ENCODE measurements at regions not wholly inside any gene's neighbourhood (a gene's known extent, or its start where the extent isn't known, plus 50 kb on each side); places are given as distances from the start of the nearest gene placed in this dataset.

DNA sequence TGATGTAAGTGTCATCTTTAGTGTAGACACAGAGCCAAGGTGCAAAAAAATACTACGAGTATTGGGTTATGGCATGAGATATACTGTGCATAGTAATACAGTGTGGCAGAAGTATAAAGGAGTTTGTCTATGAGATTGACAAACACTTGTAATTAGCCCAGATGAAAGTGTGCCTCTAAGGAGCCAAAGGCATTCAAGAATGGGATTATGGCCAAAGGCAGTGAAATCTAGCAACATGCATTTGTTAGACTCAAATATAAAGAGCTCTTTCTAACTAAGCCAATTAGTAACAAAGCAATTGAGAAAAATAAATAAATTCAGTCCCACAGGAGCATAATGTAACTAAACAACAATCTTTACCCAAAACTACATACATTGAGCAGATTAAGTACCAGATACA lies 1761.8 kb downstream of the SUCLG1 start:
- no peak for DNase-seq (ENCODE audit: low spot score)

DNA sequence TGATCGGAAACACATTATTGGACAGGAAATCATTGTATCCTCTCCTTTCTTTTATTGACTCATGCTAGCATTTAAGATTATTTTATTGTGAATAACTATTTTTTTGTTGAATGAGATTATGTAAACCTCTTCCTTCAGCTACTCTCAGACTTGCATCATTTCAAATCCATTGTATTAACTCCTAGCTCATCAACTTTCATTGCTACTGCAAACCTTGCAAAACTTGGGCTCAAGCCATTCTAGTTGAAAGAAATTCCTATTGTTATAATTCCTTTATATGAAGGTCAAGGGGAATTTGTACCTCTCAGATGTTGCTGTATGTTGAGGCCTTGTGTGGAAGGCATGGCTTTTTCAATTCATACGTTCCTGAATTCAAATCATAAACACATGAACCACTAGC lies 1764.6 kb downstream of the SUCLG1 start:
- DNase-seq (ENCODE audit: low spot score), result no peak

DNA sequence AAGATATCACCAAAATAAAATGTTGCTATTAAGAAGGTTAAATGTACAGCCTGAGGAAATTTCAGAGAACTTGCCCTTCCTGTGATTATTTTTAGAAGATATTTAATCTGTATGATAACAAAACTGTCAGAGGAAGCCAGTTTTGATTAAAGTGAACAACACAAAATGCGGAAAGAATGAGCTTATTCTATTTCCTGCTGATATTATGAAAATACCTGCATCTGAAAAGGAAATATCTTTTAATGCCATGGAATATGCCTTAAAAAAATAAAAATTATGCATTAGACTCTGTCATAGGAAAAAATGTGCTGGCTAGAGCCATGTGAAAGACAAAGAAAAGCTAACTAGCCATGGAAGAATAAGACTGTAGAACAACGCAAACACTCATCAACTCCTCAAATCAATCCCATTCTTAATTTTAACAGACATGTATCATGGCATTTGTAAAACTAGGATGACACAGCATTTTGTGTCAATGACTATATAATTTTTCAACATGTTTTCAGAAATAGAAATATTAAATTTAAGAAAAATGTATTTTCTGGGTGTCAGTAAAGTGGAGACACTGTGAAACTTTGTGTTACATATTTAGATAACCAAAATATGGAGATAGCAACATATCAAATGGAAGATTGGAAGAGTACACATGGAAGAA lies 1768.2 kb downstream of the SUCLG1 start:
- DNase-seq (ENCODE audit: low spot score), result no peak

DNA sequence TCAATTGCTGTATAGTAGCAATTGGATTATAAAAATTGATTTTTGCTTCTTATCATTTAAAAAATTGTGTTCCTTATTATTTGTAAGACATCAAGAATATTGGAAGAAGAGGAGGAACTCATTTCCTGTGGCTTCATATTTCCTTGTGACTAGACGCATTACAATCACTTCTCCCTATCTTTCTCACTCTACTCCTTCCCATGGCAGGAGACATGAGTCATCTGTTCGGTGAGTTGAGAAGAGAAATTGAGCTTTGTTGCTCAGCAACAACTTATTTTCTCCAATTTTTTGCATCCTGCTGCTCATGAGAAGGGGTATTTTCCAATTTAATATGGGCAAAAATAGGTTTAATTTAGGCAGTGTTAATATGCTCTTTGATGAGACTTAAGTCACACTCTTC lies 1783.9 kb downstream of the SUCLG1 start:
- DNase-seq (ENCODE audit: low spot score), result no peak

DNA sequence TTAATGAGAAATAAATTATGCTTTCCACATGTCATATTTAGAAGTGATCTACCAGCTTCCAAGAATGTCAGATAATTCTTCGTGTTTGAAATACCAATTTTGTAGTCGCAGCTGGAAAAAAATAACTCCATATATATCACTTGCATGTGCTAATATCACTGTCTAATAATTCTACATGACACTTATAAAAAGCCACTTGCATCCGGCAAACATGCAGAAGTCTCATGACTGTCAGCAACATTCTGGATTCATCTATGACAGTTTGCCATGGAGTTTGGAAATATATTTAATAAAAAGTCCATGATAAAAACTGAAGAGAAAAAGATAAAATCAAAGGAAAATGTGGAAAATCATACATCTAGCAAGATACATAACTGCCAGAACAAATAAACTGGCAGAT lies 1784.4 kb downstream of the SUCLG1 start:
- DNase-seq (ENCODE audit: low spot score), result no peak

DNA sequence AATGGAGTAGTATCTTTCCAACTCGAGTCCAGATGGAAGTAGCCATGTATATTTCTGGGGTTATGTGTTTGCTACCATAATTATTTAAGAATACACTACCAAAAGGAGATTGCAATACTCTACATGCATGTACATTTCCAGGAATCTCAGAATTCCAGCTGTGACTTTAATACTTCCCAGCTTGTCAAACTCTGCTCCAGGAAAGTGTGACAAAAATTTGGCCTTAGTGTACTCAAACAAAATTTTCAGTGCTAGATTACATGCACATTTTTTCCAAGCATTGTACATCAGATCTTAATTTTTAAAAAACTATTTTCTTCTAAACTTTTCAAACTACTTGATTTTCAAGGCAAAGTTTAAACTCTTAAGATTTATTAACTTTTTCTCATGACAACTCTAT lies 1791.6 kb downstream of the SUCLG1 start:
- DNase-seq (ENCODE audit: low spot score), result no peak

DNA sequence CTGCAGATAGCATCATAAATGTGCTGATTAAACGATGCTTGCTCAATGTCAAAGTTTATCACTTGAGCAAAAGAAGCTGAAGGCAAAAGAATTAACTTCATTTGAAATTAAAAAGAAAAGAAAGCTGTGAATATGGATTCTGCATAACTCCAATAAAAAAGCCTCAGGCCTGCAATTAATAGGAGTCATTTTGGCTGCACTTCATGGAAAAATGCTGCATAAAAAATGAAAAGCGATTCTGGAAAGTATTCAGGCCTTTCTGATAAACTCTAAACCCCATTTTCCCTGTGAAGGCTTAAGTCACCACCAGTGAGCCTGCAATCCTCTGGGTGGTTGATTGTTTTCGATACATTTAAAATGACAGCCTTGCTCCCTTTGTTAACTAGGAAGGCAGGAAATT lies 1793.4 kb downstream of the SUCLG1 start:
- peak; percentile 65 for DNase-seq (ENCODE audit: low spot score)

DNA sequence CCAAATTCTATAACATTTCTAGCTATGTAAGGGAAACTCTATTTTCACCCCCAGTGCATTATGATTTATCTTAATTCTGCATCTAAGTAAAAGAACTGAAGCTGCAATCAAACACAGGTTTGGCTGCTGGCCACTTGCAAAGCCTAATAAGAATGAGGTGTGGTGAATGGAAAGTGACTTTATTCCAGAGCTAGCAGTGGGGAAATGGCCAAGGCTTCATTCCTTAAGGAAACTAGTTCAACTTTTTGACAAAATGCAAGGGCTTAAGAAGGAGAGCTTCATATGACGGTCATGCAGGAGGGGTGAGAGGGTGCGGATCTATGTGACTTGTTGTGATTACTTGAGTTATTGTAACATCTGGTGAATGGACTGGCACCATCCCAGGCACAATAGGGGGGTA lies 1802.0 kb downstream of the SUCLG1 start:
- DNase-seq (ENCODE audit: low spot score), result peak; percentile 76

DNA sequence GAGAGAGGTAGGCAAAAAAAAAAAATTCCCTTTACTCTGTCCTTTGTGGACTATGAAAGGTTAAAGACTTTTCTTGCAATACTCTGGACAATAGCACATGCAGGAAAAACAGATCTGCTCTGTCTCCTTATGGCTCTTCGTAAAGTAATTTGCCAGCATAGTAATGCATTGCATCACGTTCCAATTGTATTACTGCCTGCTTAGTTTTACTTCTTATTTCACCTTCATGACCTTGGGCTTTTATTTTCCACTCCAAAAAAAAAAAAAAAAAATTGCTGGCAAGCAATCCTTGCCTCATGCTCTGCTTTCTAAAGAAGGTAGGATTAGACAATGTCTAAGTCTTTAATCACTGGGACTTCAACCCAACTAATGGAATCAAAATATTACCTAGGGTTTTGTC lies 1802.7 kb downstream of the SUCLG1 start:
- peak; percentile 53 for DNase-seq (ENCODE audit: low spot score)

DNA sequence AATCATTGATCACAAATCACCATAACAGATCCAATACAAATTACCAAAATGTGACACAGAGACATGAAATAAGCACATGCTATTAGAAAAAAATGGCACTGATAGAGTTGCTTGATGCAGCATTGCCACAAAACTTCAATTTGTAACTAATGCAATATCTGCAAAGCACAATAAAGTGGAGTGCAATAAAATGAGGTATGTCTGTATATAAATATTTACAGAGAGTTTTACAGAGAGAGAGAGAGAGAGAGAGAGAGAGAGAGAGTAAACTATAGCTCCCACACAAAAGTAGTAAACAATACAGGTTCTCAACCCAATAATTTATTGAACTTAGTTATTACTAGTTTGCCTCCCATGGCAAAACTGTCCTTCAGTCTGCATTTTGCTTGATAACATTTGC lies 1807.0 kb downstream of the SUCLG1 start:
- DNase-seq (ENCODE audit: low spot score), result no peak

DNA sequence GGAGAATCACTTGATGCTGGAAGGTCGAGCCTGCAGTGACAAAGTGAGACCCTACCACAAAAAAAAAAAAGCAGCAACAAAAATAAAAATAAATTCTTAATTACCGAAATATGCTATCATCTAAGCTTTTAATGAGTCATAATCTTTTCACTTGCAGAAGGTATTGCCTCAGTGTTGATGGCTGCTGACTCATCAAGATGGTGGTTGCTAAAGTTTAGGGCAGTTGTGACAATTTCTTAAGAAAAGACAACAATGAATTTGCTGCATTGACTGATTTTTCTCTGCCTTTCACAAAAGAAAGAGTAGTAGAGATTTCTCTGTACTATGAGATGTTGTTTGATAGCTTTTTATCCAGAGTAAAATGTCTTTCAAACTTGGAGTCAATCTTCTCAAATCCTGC lies 1809.0 kb downstream of the SUCLG1 start:
- no peak for DNase-seq (ENCODE audit: low spot score)

DNA sequence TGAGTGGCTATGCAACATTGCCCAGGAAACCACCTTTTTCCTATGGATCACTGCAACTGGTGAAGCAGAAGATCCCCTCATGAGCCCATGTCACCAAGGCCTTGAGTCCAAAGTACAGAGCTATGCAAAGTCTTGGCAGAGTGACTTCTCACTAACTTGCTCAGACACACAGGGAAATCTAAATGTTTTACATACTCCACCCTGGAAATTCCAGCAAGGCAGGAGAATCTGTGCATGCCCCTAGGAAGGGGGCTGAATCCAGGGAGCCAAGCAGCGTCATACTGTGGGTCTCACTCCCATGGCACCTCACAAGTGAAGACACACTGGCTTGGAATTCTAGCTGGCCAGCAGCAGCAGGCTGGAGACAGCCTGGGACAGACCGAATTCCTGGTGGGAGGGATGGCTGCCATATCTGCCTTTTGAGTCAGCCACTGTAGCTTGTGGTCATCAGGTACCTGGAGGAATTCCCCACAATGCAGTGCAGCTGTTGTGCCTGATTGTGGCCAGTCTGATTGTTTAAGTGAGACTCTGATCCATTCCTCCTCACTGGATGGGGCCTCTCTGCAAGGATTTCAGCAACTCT lies 1817.4 kb downstream of the SUCLG1 start:
- no peak for DNase-seq (ENCODE audit: low spot score)

DNA sequence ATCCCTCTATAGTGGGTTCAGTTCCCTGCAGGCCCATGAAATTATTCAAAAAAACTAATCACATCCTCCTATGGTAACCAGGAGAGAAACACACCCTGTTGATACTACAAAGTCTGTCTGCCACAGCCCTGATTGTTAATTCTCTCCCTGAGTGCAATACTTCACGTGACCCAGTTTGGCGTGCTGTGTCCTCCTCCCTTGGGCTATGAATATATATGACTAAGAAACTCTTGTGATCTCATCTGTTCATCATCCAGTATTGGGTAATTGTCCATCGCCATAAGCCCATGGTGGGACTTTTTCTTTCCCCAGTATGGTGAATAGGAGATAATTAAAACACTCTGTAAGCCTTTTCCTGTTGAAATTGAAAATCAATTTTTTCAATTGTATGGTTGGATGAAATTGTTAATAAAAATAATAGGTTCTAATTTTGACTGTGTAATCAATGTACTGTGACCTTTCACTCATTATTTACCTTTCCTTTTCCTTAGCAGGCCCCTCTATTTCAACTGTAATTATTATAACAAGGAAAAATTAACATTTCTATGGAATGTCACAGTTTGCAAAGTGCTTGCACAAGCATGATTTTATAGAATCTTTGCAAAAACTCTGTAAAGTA lies 1822.6 kb downstream of the SUCLG1 start:
- DNase-seq (ENCODE audit: low spot score), result no peak

DNA sequence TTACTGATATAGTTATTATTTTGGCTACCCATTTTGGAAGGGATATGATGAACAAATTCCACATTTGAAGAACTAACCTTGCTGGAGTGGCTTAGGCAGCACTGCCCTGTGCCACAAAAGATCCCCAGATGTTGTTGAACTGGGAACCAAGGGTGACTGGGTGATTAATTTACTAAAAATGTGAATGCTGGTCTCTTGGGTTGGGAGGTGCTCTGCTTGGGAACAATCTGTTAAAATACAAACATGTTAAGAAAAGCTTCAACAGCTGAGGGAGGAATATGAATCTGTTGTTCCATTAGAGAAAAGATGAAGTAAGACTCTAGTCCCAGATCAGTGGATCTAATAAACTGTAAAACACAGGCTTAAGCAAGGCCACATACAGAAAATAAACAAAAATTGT lies 1860.1 kb downstream of the SUCLG1 start:
- DNase-seq (ENCODE audit: low spot score), result no peak

DNA sequence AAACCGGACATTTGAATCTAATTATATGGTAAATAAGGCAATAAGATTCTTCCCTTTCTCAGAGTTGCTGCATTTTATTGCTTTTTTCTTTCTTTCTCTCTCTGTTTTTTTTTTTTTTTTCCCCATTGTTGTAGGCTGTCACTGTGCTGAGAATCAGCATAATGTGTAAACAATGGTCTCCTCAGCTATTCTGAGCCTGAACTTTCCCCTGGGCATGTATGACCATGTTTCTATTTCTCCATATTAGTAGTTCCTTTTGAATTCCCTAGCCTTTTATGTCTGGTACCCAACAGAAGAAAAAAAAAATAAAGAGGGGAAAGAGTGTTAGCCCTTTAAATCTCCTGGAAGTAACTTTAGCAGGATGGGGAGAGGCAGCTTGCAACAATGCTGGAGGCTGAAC lies 1862.5 kb downstream of the SUCLG1 start:
- DNase-seq (ENCODE audit: low spot score), result no peak

DNA sequence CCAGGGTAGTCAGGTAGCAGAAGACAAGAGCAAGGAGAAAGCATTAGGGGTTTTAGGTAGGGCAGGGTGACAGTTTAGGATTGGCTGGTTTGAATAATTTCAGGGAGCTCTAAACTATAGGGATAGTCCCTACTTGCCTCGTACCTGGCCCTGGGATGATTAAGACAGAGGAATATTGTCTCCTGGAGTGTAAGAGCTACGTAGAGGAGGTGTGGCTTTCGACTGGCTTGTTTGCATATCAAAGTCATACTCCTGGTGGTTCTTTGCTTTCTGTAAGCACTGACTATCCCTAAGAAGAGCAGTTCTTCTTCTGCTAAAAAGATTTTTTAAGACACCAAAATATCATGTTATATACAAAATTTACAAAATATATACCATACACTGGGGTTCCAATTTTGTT lies 1867.4 kb downstream of the SUCLG1 start:
- DNase-seq (ENCODE audit: low spot score), result no peak

DNA sequence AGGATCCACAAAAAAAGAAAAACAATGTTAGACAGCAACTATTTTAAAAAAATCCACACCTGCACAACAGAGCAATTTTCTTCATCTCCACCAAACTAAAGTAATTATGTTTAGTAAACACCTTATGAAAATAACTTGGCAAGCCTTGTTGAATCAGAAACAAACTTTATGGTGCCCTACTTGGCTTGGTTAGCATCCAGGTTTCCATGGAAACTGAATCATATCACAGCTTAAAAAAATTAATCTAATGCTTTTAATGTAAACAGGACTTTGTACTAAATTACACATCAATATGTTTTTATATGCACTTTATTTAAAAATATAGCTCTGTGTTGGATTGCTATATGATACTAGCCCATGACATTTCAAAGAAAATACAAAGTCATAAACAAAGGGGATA lies 1882.4 kb downstream of the SUCLG1 start:
- DNase-seq (ENCODE audit: low spot score), result no peak

DNA sequence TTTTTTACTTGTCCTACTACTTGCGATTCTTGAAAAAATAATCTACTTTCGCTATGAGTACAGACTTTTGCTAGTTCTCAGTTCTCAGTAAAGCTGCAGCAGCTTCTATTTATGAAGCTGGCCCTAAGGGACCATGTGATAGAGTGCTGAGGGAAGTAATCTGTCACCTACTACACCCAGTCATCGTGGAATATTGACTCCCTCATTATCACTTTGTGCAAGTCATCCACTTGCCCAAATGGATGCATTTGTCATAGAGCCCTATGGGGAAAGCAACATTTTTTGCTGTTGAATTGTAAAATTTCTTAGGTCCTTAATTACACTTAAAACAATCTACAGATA lies 1919.8 kb downstream of the SUCLG1 start:
- DNase-seq (ENCODE audit: low spot score), result no peak

DNA sequence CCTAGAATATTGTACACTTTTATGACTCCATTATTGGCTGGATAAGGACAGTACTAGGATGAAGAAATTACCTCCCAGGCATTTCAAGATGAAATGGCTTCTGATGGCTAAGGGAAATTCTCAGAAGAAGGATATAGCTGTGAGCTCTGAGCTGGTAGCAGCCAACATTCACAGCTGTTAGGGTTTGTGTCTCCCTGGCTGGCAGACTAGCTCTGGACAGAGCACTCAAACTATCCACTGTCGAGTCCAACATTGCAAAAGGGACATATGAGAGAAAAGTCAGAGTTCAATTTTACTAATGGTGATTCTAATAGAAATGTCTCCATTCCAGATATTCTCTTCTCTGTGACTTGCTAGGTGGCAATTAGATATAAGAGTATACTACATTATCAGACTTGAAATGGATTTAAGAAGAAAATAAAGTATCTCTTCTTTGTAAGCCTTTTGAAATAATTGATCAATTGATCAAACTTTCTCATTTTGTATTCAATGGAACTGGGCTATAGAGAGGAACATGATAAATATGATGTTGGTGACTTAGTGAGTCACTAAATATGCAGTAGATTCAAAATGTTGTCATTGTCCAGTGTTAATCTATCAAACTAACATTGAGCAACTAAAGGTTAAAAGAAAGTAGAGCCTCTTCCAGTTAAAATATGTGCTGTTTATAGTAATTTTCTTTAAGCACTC lies 1920.3 kb downstream of the SUCLG1 start:
- no peak for DNase-seq (ENCODE audit: low spot score)

DNA sequence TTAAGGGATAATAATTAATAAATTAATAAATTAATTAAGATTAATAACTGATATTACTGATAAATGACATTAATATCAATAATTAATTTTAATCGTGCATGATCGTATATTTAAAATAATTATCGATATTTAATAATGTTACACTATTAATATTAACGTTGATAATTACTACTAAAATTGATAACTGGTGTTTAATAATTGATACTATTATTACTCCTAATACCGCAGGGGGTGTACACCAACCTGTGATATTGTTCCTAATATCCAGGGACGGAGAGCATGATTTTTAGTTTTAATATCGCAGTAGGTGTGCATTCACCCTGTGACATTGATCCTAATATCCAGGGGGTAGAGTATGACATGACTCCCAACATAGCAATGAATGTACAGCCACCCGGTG lies 1930.8 kb downstream of the SUCLG1 start:
- DNase-seq (ENCODE audit: low spot score), result no peak

DNA sequence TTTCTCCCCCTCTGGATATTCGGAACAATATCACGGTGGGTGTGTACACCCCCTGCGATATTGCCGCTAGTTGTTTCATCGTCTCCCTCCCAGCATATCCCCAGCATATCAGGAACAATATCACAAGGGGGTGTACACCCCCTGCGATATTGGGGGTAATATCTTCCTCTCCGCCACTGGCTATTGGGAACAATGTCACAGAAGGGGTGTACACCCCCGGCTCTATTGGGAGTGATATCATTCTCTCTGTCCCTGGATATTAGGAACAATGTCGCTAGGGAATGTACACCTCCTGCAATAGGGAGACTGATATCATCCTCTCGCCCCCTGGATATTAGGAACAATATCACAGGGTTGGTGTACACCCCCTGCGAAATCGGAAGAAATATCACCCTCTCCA lies 1932.0 kb downstream of the SUCLG1 start:
- no peak for DNase-seq (ENCODE audit: low spot score)

DNA sequence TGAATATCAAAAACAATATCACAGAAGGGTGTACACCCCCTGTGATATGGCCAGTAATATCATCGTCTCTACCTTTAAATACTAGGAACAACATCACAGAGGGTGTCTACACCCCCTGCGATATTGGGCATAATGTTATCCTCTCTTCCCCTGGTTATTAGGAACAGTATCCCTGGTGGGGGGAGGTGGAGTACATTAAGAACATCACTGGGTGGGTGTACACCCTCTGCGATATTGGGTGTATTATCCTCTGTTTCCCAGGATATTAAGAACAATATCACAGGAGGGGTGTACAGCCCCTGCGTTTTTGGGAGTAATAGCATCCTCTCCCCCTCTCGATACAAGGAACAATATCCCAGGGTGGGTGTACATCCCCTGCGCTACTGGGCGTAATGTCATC lies 1932.8 kb downstream of the SUCLG1 start:
- no peak for DNase-seq (ENCODE audit: low spot score)

DNA sequence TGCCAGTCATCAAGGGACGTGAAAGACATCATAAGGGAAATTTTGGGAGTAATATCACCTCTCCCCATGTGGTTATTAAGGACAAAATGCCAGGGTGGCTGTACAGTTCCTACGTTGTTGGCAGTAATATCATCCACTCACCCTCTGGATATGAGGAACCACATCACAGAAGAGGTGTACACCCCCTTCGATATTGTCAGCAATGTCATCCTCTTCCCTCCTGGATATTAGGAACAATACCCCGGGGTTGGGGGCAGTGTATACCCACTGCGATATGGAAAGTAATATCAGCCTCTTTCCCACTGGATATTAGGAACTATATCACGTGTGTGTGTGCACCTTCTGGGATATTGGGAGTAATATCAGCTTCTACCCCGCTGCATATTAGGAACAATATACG lies 1933.3 kb downstream of the SUCLG1 start:
- no peak for DNase-seq (ENCODE audit: low spot score)

Measured in umbilical cord (tissue), 1 donor.